OCI-LY1 (cell line): ENCODE measurements at regions not wholly inside any gene's neighbourhood (a gene's known extent, or its start where the extent isn't known, plus 50 kb on each side); places are given as distances from the start of the nearest gene placed in this dataset.

ENCODE experiments used
- CTCF ChIP-seq: fragments of 200-600 bp; sonication (generic), shearing (Covaris generic); IDR thresholded peaks from 2 replicates; pipeline ENCODE4 v1.5.1; 2017; ENCODE audit warnings: mild to moderate bottlenecking, antibody characterized with exemption, low read length, moderate library complexity, mixed read lengths
- EZH2 ChIP-seq: fragments of 200-600 bp; sonication (generic), shearing (Covaris generic); IDR thresholded peaks from 2 replicates; pipeline ENCODE4 v1.8.0; 2017; ENCODE audit warnings: borderline replicate concordance, mixed run types, mild to moderate bottlenecking, antibody characterized with exemption, low read length, moderate library complexity, mixed read lengths

GRCh38 chr12:54708826-54709225, 60.7 kb upstream of the DCD start:
- TF ChIP-seq CTCF (no peak), EZH2 (no peak)
